CD4-positive, alpha-beta T cell treated with Interleukin-2 at 100 ng/mL for 4 hours (primary cell): ENCODE measurements at regions not wholly inside any gene's neighbourhood (a gene's known extent, or its start where the extent isn't known, plus 50 kb on each side); places are given as distances from the start of the nearest gene placed in this dataset.
"Not testable (repeated sequence)": the region's sequence is repeated elsewhere in the genome, so short reads cannot be mapped to it uniquely, and the experiment has no call there.

Experiments used
- DNase-seq: peaks from one replicate; pipeline ENCODE4 v3.0.0-alpha.2; 2020; ENCODE audit warnings: low spot score

GRCh38 chr7:142636751-142637150, 112.5 kb upstream of the PRSS1 start:
- DNase-seq, result peak; percentile 31

- DNase-seq, result not testable (repeated sequence)
These were observed 113.2 kb upstream of the PRSS1 start for GRCh38 chr7:142636107-142636506.

- peak; percentile 75 for DNase-seq
These were observed 116.8 kb upstream of the PRSS1 start for GRCh38 chr7:142632271-142633134.

GRCh38 chr7:142629588-142630260, 119.5 kb upstream of the PRSS1 start:
- DNase-seq, result no peak

- DNase-seq, result no peak
These were observed 120.3 kb upstream of the PRSS1 start for GRCh38 chr7:142628945-142629344.

GRCh38 chr7:142627223-142627622, 122.0 kb upstream of the PRSS1 start:
- not testable (repeated sequence) for DNase-seq

- DNase-seq, result peak; percentile 79
These were observed 122.7 kb upstream of the PRSS1 start for GRCh38 chr7:142626420-142627035.

- not testable (repeated sequence) for DNase-seq
These were observed 124.1 kb upstream of the PRSS1 start for GRCh38 chr7:142625216-142625615.

- no peak for DNase-seq
These were observed 128.9 kb upstream of the PRSS1 start for GRCh38 chr7:142620402-142620801.

- no peak for DNase-seq
These were observed 130.5 kb upstream of the PRSS1 start for GRCh38 chr7:142618655-142619351.

GRCh38 chr7:142616842-142617241, 132.4 kb upstream of the PRSS1 start:
- no peak for DNase-seq

- no peak for DNase-seq
These were observed 133.1 kb upstream of the PRSS1 start for GRCh38 chr7:142616121-142616643.

- DNase-seq, result no peak
These were observed 133.8 kb upstream of the PRSS1 start for GRCh38 chr7:142615508-142615907.

- DNase-seq, result no peak
These were observed 135.2 kb upstream of the PRSS1 start for GRCh38 chr7:142614116-142614515.

GRCh38 chr7:142612237-142612881, 136.9 kb upstream of the PRSS1 start:
- DNase-seq, result no peak

- DNase-seq, result no peak
These were observed 137.6 kb upstream of the PRSS1 start for GRCh38 chr7:142611566-142612236.

GRCh38 chr7:142608630-142609428, 140.4 kb upstream of the PRSS1 start:
- DNase-seq, result no peak

GRCh38 chr7:142607351-142607750, 141.9 kb upstream of the PRSS1 start:
- DNase-seq, result no peak

GRCh38 chr7:142606081-142606480, 143.2 kb upstream of the PRSS1 start:
- DNase-seq, result no peak

- DNase-seq, result no peak
These were observed 144.6 kb upstream of the PRSS1 start for GRCh38 chr7:142604671-142605070.
